ENCODE measurements at regions not wholly inside any gene's neighbourhood (a gene's known extent, or its start where the extent isn't known, plus 50 kb on each side); places are given as distances from the start of the nearest gene placed in this dataset.
"Not testable (repeated sequence)": the region's sequence is repeated elsewhere in the genome, so short reads cannot be mapped to it uniquely, and the experiment has no call there.

- no peak for DNase-seq
These were observed 73.9 kb downstream of the RMI1 start for GRCh38 chr9:84054341-84055010.

DNA sequence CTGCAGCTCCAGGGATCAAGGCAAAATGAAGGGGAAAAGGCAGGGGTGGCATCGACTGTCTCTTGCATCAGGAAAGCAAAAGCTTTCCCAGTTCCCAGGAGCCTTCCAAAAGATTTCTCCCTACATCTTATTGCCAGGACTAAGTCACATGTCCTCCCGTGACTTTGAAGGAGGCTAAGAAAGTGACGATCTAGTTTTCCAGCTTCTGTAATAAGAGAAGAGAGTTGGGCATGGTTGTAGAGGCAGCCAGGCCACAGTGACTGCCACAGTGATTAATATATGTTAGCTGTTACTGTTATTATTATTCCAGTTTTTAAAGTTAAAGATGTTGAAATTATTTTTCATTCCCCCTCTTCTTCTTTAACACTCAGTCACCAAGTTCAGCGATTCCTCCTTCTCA is 77.1 kb downstream of the RMI1 start:
- no peak for DNase-seq

DNA sequence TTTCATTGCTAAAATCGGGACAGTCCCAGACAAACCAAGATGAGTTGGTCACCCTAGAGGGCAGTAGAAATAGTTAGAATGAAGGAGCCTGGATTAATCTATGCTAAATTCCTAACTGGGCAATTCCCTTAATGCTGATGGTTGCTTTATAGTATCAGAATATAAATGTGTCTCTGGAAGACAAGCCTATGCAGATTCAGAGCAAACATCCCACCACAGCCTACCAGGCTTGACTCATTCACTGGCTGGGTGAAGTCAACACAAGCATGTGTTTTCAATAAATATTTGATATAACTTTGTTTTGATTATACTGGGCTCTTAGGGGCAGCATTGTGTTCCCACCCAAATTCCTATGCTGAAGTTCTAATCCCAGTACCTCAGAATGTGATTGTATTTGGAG is 79.3 kb downstream of the RMI1 start:
- DNase-seq, result no peak

- DNase-seq, result peak; percentile 77 to 93
These were observed 81.1 kb downstream of the RMI1 start for GRCh38 chr9:84061613-84062193.

- DNase-seq, result no peak
These were observed 81.9 kb downstream of the RMI1 start for GRCh38 chr9:84062538-84062937.

- peak in 1 of 2 experiments; percentile 15 for DNase-seq
These were observed 87.2 kb downstream of the RMI1 start for GRCh38 chr9:84067821-84068220.

DNA sequence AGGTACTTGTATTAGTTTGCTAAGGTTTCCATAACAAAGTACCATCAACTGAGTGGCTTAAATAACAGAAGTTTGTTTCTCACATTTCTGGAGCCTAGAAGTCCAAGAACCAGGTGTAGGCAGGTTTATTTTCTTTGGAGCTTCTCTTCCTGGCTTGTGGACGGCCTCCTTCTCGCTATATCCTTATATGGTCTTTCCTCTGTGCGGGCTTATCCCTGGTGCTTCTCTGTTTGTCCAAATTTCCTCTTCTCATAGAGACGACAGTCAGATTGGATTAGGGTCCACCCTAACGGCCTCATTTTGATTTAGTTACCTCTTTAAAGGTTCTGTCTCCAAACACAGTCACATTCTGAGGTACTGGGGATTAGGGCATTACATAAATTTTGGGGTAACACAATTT is 88.3 kb downstream of the RMI1 start:
- DNase-seq, result no peak

GRCh38 chr9:84070590-84070989 is 90.0 kb downstream of the RMI1 start:
- no peak for DNase-seq

GRCh38 chr9:84072621-84073180 is 92.1 kb downstream of the RMI1 start:
- no peak for DNase-seq

- no peak for DNase-seq
These were observed 94.4 kb downstream of the RMI1 start for GRCh38 chr9:84075004-84075403.

DNA sequence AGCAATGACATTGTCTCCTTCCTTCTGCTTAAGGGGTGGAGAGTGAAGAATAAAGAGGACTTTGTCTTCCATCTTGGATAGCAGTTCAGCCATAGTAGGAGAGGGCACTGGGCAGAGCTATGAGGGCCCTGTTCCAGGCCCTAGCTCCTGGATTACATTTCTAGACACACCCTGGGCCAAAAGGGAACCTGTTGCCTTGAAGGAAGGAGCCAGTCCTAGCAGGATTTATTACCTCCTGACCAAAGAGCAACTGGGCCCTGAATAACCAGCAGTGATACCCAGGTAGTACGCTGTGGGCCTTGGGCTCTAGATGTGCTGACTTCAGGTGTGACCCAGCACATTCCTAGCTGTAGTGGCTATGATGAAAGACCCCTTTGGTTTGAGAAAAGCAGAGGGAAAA is 95.8 kb downstream of the RMI1 start:
- DNase-seq, result no peak

- not testable (repeated sequence) for DNase-seq
These were observed 97.2 kb downstream of the RMI1 start for GRCh38 chr9:84077816-84078215.

DNA sequence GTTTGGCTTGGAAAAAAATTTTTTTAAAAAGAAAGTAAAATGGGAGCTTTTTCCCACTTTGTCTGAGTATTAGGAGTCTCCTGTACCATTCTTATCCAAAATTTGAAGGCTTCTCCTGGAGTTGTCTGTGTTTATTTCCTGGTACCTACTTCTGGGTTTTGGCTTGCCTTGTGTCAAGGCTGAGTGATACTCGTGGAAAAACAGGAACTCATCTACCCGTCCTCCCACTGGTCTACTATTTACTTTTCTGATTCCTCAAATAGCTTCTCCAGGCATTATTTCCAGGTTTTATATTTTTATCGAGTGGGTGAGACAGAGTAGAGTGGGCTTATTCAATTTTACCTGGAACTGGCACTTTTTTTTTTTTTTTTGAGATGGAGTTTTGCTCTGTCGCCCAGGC is 99.4 kb downstream of the RMI1 start:
- DNase-seq, result no peak

DNA sequence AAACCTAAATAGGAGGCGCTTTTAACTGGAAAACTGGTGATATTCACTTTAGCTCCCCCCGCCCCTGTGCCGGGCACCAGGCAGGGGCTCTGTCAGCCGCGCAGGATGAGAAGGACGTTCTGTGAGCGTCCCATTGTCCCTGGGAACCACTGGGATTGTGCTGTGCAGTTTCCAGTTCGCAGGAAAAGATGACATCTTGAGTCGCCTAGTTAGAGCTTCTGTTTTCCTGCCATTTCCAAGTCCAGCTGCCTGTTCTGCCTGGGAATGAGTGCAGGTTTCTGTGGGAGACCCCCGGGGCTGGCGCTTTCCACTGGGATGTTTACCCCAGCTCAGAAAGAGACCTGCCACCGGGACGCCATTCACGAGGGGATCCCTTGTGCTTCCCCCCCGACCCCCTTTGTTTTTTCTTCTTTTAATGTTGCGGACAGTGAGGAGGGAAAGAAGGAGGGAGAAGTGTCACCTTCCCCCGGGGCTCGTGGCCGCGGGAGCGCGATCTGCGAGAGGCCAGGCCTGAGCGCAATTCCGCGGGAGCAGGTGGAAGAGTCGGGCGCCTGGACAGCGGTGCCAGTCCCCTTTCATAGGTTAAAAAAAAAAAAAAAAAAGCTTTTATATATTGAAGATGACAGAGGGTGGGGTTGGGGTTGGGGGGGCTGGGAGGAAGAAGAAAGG is 121.5 kb downstream of the RMI1 start:
- no peak for DNase-seq

DNA sequence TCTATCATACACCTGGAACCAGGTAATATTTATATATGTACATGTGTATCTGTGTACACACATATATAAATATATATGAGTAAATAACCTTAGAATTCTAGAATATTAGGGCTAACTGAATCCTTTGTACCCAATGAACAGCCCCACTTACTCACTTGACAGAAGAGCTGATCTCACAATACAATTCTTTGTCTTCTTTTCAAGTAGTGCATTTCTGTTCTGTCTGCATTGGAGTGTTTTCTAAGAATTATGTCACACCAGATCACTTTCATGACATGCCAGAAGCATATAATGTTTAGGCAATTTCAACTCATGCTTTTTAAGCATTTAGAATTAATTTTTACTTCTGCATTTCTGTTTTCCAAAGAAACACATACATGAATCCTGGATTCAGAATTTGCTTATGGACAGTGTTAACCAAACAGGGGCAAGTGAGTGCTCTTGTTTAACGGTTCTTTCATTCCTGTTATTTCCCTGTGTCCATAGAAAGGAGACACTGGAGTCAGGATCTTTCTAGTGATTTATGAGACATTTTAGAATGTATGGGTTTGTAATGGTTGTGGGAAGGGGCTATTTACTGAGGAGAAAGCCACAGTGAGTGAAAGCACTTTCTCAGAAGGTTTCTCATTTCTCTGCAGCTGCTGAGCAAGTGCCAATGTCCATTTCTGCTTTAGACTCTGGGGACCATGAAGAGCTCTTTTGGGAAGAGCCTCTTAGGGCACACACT is 123.2 kb downstream of the RMI1 start:
- no peak for DNase-seq

DNA sequence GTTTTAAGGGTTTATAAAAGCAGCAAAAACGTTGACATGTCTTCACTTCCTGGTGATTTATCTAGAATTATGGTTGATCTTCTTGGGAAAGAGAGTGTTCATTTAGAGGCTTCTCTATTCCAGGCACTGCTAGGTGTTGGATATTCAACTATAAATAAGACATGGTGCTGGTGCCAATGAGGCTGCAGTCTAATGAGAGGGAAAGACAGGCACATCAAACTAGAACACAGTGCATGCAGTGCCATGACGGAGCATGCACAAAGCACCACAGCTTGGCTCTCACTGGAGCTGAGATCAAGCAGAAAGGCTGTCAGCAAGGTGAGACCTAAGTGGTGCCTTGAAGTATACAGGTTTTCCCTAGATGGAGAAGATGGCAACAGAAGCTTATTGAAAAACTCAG is 126.5 kb downstream of the RMI1 start:
- DNase-seq, result no peak

- DNase-seq, result no peak
These were observed 127.4 kb downstream of the RMI1 start for GRCh38 chr9:84107995-84108394.

GRCh38 chr9:84111726-84112125 is 131.1 kb downstream of the RMI1 start:
- no peak for DNase-seq

- peak in 1 of 2 experiments; percentile 45 for DNase-seq
These were observed 141.5 kb downstream of the RMI1 start for GRCh38 chr9:84121991-84122523.

DNA sequence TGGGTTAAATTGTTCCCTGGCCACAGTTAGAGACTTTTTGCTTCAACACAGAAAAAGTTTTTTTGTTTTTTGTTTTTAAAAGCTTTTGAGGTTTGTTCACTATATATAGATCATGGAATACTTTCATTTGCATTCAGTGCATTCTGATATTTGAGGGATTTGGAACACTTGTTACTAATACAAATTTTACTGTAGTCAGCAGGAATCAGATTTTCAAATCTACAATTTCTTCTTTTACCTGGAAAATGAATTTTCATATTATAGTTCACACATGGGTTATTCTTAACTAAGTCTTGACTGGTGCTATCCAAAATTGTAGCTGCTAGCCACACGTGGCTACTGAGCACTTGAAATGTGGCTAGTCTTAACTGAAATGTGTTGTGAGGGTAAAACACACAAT is 142.0 kb downstream of the RMI1 start:
- no peak for DNase-seq

GRCh38 chr9:84123648-84124406 is 143.2 kb downstream of the RMI1 start:
- no peak for DNase-seq

GRCh38 chr9:84125046-84125445 is 144.4 kb downstream of the RMI1 start:
- DNase-seq, result no peak
